ENCODE measurements at regions not wholly inside any gene's neighbourhood (a gene's known extent, or its start where the extent isn't known, plus 50 kb on each side); places are given as distances from the start of the nearest gene placed in this dataset.

DNA sequence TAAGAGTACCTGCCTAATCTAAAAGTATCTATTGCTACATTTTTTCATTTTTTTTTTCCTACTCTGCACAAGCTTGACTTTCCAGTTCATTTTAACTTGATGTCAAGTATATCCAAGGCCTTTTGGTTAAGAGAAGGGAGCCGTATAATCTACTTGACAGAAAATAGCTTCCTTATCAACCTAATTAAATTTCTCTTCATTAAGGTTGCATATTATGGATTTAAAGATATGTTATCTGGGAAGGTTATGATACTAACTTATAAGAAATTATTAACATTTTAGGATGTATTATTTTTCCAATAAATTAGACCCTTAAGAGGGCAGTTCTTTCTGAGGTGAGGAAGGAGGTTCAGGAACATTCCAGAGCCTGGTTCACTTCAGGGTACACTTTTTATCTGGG, 83.1 kb upstream of the SGIP1 start:
- Histone ChIP-seq H3K9me2 (ENCODE audit: insufficient read depth, low read length) (no peaks in the 10 kb centered on the region), H3K4me3 (ENCODE audit: low read depth, low read length, poor library complexity, severe bottlenecking) (no peak overlapping the region), H3K27ac (ENCODE audit: low read depth, low read length, poor library complexity, severe bottlenecking) (no peak overlapping the region), H3K4me1 (ENCODE audit: insufficient read depth, low read length, poor library complexity, severe bottlenecking) (peaks cover 6% of the 10 kb centered on the region), H3K4me2 (ENCODE audit: low read length) (no peak overlapping the region), H2AFZ (ENCODE audit: low read length) (no peak overlapping the region), H4K20me1 (ENCODE audit: insufficient read depth, low read length) (no peaks in the 10 kb centered on the region), H3K36me3 (ENCODE audit: insufficient read depth, low read length) (no peaks in the 10 kb centered on the region), H3K9me3 (ENCODE audit: low read length) (no peaks in the 10 kb centered on the region), H3K79me2 (ENCODE audit: insufficient read depth, low read depth, low read length) (no peaks in the 10 kb centered on the region)
- DNase-seq (ENCODE audit: low spot score): no peak
- ChIA-PET CTCF (ENCODE audit: unreplicated experiment) (interaction anchor here (0.6 to 0.8 kb wide), 2 partner anchors 209 to 445 kb away, joined by 3 read pairs; no protein-coding TSS in a partner anchor), POLR2A (interaction anchor here (0.6 to 2.4 kb wide), 6 partner anchors 22 to 497 kb away, joined by 3 to 11 read pairs (median 4); no protein-coding TSS in a partner anchor)
- TF ChIP-seq, protein P1, sequence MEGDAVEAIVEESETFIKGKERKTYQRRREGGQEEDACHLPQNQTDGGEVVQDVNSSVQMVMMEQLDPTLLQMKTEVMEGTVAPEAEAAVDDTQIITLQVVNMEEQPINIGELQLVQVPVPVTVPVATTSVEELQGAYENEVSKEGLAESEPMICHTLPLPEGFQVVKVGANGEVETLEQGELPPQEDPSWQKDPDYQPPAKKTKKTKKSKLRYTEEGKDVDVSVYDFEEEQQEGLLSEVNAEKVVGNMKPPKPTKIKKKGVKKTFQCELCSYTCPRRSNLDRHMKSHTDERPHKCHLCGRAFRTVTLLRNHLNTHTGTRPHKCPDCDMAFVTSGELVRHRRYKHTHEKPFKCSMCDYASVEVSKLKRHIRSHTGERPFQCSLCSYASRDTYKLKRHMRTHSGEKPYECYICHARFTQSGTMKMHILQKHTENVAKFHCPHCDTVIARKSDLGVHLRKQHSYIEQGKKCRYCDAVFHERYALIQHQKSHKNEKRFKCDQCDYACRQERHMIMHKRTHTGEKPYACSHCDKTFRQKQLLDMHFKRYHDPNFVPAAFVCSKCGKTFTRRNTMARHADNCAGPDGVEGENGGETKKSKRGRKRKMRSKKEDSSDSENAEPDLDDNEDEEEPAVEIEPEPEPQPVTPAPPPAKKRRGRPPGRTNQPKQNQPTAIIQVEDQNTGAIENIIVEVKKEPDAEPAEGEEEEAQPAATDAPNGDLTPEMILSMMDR (conservative IDR thresholded peaks at IDR 0.05; ENCODE audit: low read length): no peak
- no peak for TF ChIP-seq EZH2phosphoT487 (IDR thresholded peaks at IDR 0.05; ENCODE audit: borderline replicate concordance, low read depth, low read length)
- intact Hi-C loops (cut with micrococcal nuclease; ENCODE audit: unreplicated experiment): no loop called here
- no TSS peak for BruUV-seq (replicated peaks)

GRCh38 chr1:66452162-66452561, 81.8 kb upstream of the SGIP1 start:
- Histone ChIP-seq H3K9me3 (ENCODE audit: low read length) (no peaks in the 10 kb centered on the region), H4K20me1 (ENCODE audit: insufficient read depth, low read length) (no peaks in the 10 kb centered on the region), H3K36me3 (ENCODE audit: insufficient read depth, low read length) (no peaks in the 10 kb centered on the region), H3K4me3 (ENCODE audit: low read depth, low read length, poor library complexity, severe bottlenecking) (no peak overlapping the region), H3K4me2 (ENCODE audit: low read length) (no peak overlapping the region), H3K9me2 (ENCODE audit: insufficient read depth, low read length) (no peaks in the 10 kb centered on the region), H3K4me1 (ENCODE audit: insufficient read depth, low read length, poor library complexity, severe bottlenecking) (no peaks in the 10 kb centered on the region), H3K79me2 (ENCODE audit: insufficient read depth, low read depth, low read length) (no peaks in the 10 kb centered on the region), H2AFZ (ENCODE audit: low read length) (no peak overlapping the region), H3K27ac (ENCODE audit: low read depth, low read length, poor library complexity, severe bottlenecking) (no peak overlapping the region)
- DNase-seq (ENCODE audit: low spot score): no peak
- ChIA-PET CTCF (ENCODE audit: unreplicated experiment) (no interaction called here), POLR2A (no interaction called here)
- TF ChIP-seq, protein P1 (conservative IDR thresholded peaks at IDR 0.05; ENCODE audit: low read length): 0 out of 2 replicates have a peak, but pooled peaks have one; percentile 16
- no peak for TF ChIP-seq EZH2phosphoT487 (IDR thresholded peaks at IDR 0.05; ENCODE audit: borderline replicate concordance, low read depth, low read length)
- intact Hi-C loops (cut with micrococcal nuclease; ENCODE audit: unreplicated experiment): no loop called here
- BruUV-seq (replicated peaks): no TSS peak

GRCh38 chr1:66452982-66453381, 81.0 kb upstream of the SGIP1 start:
- Histone ChIP-seq H2AFZ (ENCODE audit: low read length) (no peak overlapping the region), H3K4me1 (ENCODE audit: insufficient read depth, low read length, poor library complexity, severe bottlenecking) (no peaks in the 10 kb centered on the region), H3K4me2 (ENCODE audit: low read length) (no peak overlapping the region), H3K9me2 (ENCODE audit: insufficient read depth, low read length) (no peaks in the 10 kb centered on the region), H3K36me3 (ENCODE audit: insufficient read depth, low read length) (no peaks in the 10 kb centered on the region), H4K20me1 (ENCODE audit: insufficient read depth, low read length) (no peaks in the 10 kb centered on the region), H3K27ac (ENCODE audit: low read depth, low read length, poor library complexity, severe bottlenecking) (no peak overlapping the region), H3K4me3 (ENCODE audit: low read depth, low read length, poor library complexity, severe bottlenecking) (no peak overlapping the region), H3K9me3 (ENCODE audit: low read length) (no peaks in the 10 kb centered on the region), H3K79me2 (ENCODE audit: insufficient read depth, low read depth, low read length) (no peaks in the 10 kb centered on the region)
- no peak for DNase-seq (ENCODE audit: low spot score)
- ChIA-PET POLR2A (no interaction called here), CTCF (ENCODE audit: unreplicated experiment) (no interaction called here)
- TF ChIP-seq, protein P1 (conservative IDR thresholded peaks at IDR 0.05; ENCODE audit: low read length): no peak
- intact Hi-C loops (cut with micrococcal nuclease; ENCODE audit: unreplicated experiment): no loop called here
- BruUV-seq (replicated peaks): no TSS peak
